Vagina (tissue), 2 donors: ENCODE measurements at regions not wholly inside any gene's neighbourhood (a gene's known extent, or its start where the extent isn't known, plus 50 kb on each side); places are given as distances from the start of the nearest gene placed in this dataset.

Experiments
- POLR2A ChIP-seq, 2 donors: fragments of 450-650 bp; IDR thresholded peaks; one replicate each; pipeline ENCODE4 v1.6.1; 2017; ENCODE audit warnings: antibody characterized with exemption in 2 of 2, mild to moderate bottlenecking in 2 of 2, moderate library complexity in 2 of 2
- TF ChIP-seq, protein P1 (sequence below), 3 experiments: fragments of 450-650 bp in 2 of 3; fragments of 200-600 bp in 1 of 3; sonication (generic) in 1 of 3; IDR thresholded peaks; one replicate each; pipeline ENCODE4 v1.5.1; 2017 to 2019; ENCODE audit warnings: antibody characterized with exemption in 3 of 3, mild to moderate bottlenecking in 2 of 3, moderate library complexity in 2 of 3

DNA sequence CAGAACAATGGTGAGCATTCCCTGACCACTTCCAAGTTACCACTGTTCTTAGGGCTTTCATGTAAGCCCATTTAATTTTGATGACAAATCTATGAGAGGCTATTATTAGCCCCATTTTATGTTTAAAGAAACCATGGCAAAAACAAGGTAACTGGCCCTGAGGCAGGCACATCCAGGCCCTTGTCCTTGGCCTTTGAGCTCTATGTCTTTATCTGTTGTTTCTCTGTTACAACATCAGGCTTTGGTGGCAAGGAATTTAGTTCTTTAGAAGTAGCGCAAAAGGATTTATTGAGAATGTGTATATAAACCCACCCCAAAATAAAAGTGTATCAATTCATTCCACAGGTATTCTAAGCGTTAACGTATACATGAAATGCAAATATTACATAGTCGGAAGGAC, 257.1 kb downstream of the HNMT start:
- TF ChIP-seq, protein P1, sequence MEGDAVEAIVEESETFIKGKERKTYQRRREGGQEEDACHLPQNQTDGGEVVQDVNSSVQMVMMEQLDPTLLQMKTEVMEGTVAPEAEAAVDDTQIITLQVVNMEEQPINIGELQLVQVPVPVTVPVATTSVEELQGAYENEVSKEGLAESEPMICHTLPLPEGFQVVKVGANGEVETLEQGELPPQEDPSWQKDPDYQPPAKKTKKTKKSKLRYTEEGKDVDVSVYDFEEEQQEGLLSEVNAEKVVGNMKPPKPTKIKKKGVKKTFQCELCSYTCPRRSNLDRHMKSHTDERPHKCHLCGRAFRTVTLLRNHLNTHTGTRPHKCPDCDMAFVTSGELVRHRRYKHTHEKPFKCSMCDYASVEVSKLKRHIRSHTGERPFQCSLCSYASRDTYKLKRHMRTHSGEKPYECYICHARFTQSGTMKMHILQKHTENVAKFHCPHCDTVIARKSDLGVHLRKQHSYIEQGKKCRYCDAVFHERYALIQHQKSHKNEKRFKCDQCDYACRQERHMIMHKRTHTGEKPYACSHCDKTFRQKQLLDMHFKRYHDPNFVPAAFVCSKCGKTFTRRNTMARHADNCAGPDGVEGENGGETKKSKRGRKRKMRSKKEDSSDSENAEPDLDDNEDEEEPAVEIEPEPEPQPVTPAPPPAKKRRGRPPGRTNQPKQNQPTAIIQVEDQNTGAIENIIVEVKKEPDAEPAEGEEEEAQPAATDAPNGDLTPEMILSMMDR (IDR thresholded peaks at IDR 0.05), result no peak
- TF ChIP-seq POLR2A (IDR thresholded peaks at IDR 0.05), result no peak
